SK-N-MC (cell line): ENCODE measurements at regions not wholly inside any gene's neighbourhood (a gene's known extent, or its start where the extent isn't known, plus 50 kb on each side); places are given as distances from the start of the nearest gene placed in this dataset.

ENCODE experiments used
- DNase-seq: peaks from one replicate; pipeline ENCODE4 v3.0.0-alpha.2; 2011; ENCODE audit warnings: low read depth, low spot score
- H3K27ac ChIP-seq: fragments of 200-600 bp; sonication (generic); 2 replicates; pipeline ENCODE4 v1.5.1; 2016; ENCODE audit warnings: mixed run types
- H3K36me3 ChIP-seq: fragments of 200-600 bp; sonication (generic); 2 replicates; pipeline ENCODE4 v1.6.1; 2017; ENCODE audit warnings: antibody characterized with exemption, low read length, mixed read lengths; ENCODE audit not compliant: insufficient read depth
- H3K4me3 ChIP-seq: fragments of 200-600 bp; sonication (generic); 2 replicates; pipeline ENCODE4 v1.5.1; 2016
- H3K9ac ChIP-seq: fragments of 200-600 bp; sonication (generic); 2 replicates; pipeline ENCODE4 v1.8.0; 2017; ENCODE audit warnings: mixed run types, mixed read lengths; ENCODE audit not compliant: insufficient read length
- H3K9me3 ChIP-seq: fragments of 200-600 bp; sonication (generic); 2 replicates; pipeline ENCODE4 v1.6.1; 2017; ENCODE audit warnings: low read depth, mild to moderate bottlenecking, antibody characterized with exemption, low read length, moderate library complexity, mixed read lengths
- EZH2 ChIP-seq: fragments of 200-600 bp; sonication (generic); IDR thresholded peaks from one replicate; pipeline ENCODE4 v1.6.1; 2017; ENCODE audit warnings: antibody characterized with exemption
- FOXP2 ChIP-seq: optimal IDR thresholded peaks from 2 replicates; pipeline ENCODE3; 2011; ENCODE audit warnings: mild to moderate bottlenecking, moderate library complexity; ENCODE audit not compliant: insufficient read depth; ENCODE audit errors: extremely low read length, control extremely low read depth
- POLR2AphosphoS5 ChIP-seq: IDR thresholded peaks from 2 replicates; pipeline ENCODE4 v1.6.1; 2012; ENCODE audit warnings: mild to moderate bottlenecking, low read depth, low read length, borderline replicate concordance

- DNase-seq, result no peak
- TF ChIP-seq FOXP2, result no peak
- no peak for TF ChIP-seq EZH2
- TF ChIP-seq POLR2AphosphoS5, result no peak
Measured at GRCh38 chr21:18603261-18603660, 199.7 kb upstream of the TMPRSS15 start.

DNA sequence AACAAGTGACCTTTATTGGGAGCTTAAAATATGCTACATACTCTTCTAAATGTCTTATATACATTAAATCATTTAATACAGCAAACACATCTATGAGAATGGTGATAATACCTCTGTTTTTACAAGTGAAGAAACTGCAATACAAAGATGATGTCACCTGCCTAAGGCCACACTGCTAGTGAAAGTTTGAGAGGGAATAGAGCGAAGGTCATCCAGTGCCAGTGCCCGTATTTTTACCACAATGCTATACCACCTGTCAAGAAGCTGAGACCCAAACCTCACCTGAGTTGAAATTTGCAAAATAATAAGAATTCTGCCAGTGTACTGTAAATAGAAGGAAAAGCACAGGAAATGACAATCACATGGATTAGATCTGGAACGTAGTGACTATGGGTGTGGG is 200.4 kb upstream of the TMPRSS15 start:
- Histone ChIP-seq H3K4me3 (no peak overlapping the region), H3K36me3 (no peaks in the 10 kb centered on the region), H3K27ac (no peak overlapping the region), H3K9ac (no peak overlapping the region), H3K9me3 (no peaks in the 10 kb centered on the region)
- no peak for DNase-seq
- TF ChIP-seq FOXP2, result no peak

More at GRCh38 chr21:18603261-18603660, 199.7 kb upstream of the TMPRSS15 start:
- H3K9ac ChIP-seq, result no peak overlapping the region
- H3K9me3 ChIP-seq, result no peaks in the 10 kb centered on the region
- H3K36me3 ChIP-seq, result no peaks in the 10 kb centered on the region
- no peak overlapping the region for H3K27ac ChIP-seq
- no peak overlapping the region for H3K4me3 ChIP-seq

DNA sequence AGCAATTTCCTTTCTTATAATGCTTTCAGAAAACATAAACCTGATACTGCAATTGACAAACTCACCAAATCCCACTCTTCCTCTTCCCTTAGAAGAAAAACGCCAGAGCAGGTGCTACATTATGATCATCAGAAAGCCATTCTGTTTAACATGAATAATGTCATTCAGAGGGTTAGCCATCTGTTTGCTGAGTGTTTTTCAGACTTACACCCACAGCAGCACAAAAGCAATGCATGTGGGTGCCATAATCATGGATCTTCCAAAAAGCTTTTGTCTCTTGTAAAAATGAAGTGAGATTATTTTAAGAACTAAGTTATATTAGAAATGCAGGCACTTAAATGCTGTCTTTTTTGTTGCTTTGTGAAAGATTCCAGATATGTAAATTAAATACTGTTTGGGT is 204.6 kb upstream of the TMPRSS15 start:
- Histone ChIP-seq H3K36me3 (no peaks in the 10 kb centered on the region), H3K27ac (no peak overlapping the region), H3K9ac (no peak overlapping the region), H3K4me3 (no peak overlapping the region), H3K9me3 (no peaks in the 10 kb centered on the region)
- DNase-seq, result no peak
- TF ChIP-seq EZH2 (no peak), POLR2AphosphoS5 (no peak)

DNA sequence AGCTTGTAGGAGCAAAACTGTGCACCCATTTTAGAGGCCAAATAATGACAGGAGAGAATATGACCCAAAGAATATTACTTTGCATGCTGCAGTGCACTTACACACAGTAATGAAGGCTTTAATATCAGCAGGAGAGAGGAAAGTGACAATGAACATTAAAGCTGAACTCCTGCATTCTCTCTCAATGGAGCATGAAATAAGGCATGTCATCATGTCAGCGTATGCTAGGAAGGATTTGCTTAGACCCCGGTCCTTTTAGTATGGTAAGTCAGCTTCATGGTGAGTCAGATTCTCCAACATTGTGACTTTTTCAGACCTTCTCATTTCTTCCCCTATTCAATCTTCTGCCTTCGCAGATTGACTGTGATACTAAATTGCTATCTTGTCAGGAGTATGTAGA is 210.7 kb upstream of the TMPRSS15 start:
- H3K9ac ChIP-seq, result no peak overlapping the region
- H3K27ac ChIP-seq, result no peak overlapping the region
- H3K9me3 ChIP-seq, result no peaks in the 10 kb centered on the region
- no peak for TF ChIP-seq POLR2AphosphoS5
- TF ChIP-seq FOXP2, result no peak
- TF ChIP-seq EZH2, result no peak
- H3K4me3 ChIP-seq, result no peak overlapping the region
- DNase-seq, result no peak
- no peaks in the 10 kb centered on the region for H3K36me3 ChIP-seq

DNA sequence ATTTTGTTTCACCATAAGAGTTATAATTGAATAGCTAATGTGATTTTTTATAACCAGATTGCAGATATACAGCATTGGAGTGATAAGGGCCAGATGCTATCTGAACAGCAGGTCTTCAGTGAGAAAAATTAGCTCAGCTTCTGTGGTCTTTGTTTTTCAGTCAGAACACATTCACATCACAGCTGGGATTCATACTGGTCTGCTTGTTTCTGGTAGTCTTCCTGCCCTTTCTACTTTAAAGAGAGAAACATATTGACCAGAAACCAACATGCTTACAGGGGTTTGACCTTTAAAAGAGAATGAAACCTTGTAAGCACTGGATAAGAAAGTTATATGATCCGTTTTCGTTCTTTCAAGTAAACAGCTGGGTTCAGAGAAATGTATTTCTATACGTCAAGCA is 213.7 kb upstream of the TMPRSS15 start:
- TF ChIP-seq EZH2, result no peak
- TF ChIP-seq POLR2AphosphoS5, result no peak
- TF ChIP-seq FOXP2, result no peak
- no peak for DNase-seq
- Histone ChIP-seq H3K36me3 (no peaks in the 10 kb centered on the region), H3K9ac (no peak overlapping the region), H3K9me3 (no peaks in the 10 kb centered on the region), H3K4me3 (no peak overlapping the region), H3K27ac (no peak overlapping the region)

- no peak overlapping the region for H3K27ac ChIP-seq
Measured at GRCh38 chr21:18620436-18620835, 216.9 kb upstream of the TMPRSS15 start.

DNA sequence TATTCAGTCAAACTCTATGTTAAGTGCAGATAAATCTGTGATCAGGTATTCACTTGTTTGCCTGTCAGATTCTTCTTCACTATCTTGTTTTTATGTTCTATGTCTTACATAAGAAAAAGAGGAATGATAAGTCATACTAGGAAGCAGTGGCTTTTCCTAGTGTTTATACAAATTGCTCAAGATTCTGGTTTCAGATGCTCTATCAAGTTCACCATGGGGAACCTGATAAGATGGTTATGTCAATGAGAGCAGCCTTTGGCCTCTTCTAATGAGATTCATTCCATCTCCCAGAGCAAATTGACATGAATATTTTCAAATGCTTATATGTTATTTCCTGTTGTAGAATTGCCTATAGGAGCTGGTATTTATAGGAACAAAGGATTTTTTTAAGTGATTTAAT is 218.8 kb upstream of the TMPRSS15 start:
- Histone ChIP-seq H3K9me3 (no peaks in the 10 kb centered on the region), H3K27ac (no peak overlapping the region), H3K9ac (no peak overlapping the region), H3K36me3 (no peaks in the 10 kb centered on the region), H3K4me3 (no peak overlapping the region)
- TF ChIP-seq POLR2AphosphoS5, result no peak
- TF ChIP-seq FOXP2, result no peak
- TF ChIP-seq EZH2, result no peak
- DNase-seq, result no peak

More at GRCh38 chr21:18620436-18620835, 216.9 kb upstream of the TMPRSS15 start:
- Histone ChIP-seq H3K4me3 (no peak overlapping the region), H3K36me3 (no peaks in the 10 kb centered on the region), H3K9ac (no peak overlapping the region), H3K9me3 (no peaks in the 10 kb centered on the region)
- DNase-seq, result no peak
- TF ChIP-seq FOXP2 (no peak), EZH2 (no peak)

DNA sequence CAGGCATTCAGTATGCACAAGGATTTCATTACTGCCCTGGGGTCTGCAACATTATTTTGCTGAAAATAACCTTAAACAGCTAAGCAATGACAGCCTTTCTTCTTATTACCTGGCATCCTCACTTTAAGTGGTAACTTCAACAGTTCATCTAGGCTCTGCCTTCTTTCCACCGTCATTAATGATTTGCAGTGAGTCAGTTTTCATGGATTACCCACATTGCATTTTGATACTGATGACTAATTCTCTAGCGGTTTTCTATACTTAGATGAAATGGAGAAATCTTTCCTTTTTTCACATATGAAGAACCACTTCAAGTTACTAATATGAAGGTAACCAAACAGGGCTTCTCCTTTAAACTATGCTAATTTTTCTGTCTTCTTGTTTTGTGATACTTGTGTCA is 226.9 kb upstream of the TMPRSS15 start:
- Histone ChIP-seq H3K4me3 (no peak overlapping the region), H3K9me3 (no peaks in the 10 kb centered on the region), H3K27ac (no peak overlapping the region), H3K36me3 (no peaks in the 10 kb centered on the region), H3K9ac (no peak overlapping the region)
- no peak for DNase-seq
- TF ChIP-seq EZH2 (no peak), POLR2AphosphoS5 (no peak), FOXP2 (no peak)

GRCh38 chr21:18636897-18637296 is 233.3 kb upstream of the TMPRSS15 start:
- H3K4me3 ChIP-seq, result no peak overlapping the region
- no peak overlapping the region for H3K27ac ChIP-seq
- H3K9ac ChIP-seq, result no peak overlapping the region
- TF ChIP-seq FOXP2, result no peak
- no peak for TF ChIP-seq EZH2
- TF ChIP-seq POLR2AphosphoS5, result no peak
- no peaks in the 10 kb centered on the region for H3K36me3 ChIP-seq
- no peaks in the 10 kb centered on the region for H3K9me3 ChIP-seq
- DNase-seq, result no peak

DNA sequence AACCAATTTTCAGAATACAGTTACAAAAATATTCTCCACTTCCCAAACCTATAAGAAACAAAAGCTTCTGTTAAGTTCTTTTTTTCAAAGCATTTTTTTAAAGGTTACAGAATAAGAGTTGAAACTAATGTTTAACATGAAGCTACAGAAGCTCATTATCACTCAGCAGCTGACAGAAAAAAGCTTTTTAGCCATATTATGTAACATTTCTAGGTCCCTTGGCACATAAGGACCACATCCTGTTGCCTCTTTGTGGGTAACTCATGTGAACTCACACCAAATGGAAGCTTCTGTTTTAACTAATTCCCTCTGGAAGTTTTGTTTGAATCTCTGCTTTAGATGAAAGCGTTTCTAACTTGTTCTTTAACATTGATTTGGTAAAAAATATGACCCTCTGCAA is 242.5 kb upstream of the TMPRSS15 start:
- no peaks in the 10 kb centered on the region for H3K36me3 ChIP-seq
- no peak for TF ChIP-seq FOXP2
- no peak for TF ChIP-seq EZH2
- no peak for TF ChIP-seq POLR2AphosphoS5
- DNase-seq, result no peak
- H3K4me3 ChIP-seq, result no peak overlapping the region
- H3K27ac ChIP-seq, result no peak overlapping the region
- H3K9me3 ChIP-seq, result no peaks in the 10 kb centered on the region
- H3K9ac ChIP-seq, result no peak overlapping the region
